K562 (cell line): ENCODE measurements at regions not wholly inside any gene's neighbourhood (a gene's known extent, or its start where the extent isn't known, plus 50 kb on each side); places are given as distances from the start of the nearest gene placed in this dataset.

Experiments
- ATAC-seq: fragments of 200-7000 bp; cut with Tn5 transposase; 3 replicates; pipeline ENCODE4 v1.9.1; 2020; ENCODE audit warnings: moderate library complexity
- BruUV-seq: library from RNA; stranded (reverse); fragments of 400-500 nt; replicated peaks from 2 replicates; lab custom pipeline; 2021; lab: Mats Ljungman, UMichigan
- CTCF ChIA-PET: fragments of 300-600 bp; formaldehyde crosslinking; extraction: SDS; loops from one replicate; lab custom pipeline; 2021; ENCODE audit warnings: low intra/inter-chr PET ratio; lab: Yijun Ruan, JAX
- POLR2A ChIA-PET: fragments of 300-600, 350-650 bp; sonication (Branson Sonifier 250); formaldehyde crosslinking; extraction: SDS; loops from one replicate; lab custom pipeline; 2021; ENCODE audit warnings: antibody characterized with exemption, inconsistent platforms; lab: Yijun Ruan, JAX
- DNase-seq, 4 experiments: peaks; one replicate each; pipeline versions ENCODE4 v3.0.0 to v3.0.0-alpha.2; 2011 to 2018; ENCODE audit warnings: low spot score in 3 of 4, mixed read lengths in 3 of 4; ENCODE audit errors: extremely low read depth in 1 of 4
- FAIRE-seq: peaks from 2 replicates; lab custom pipeline; 2011; peaks lifted over from hg19 to GRCh38; lab: Jason Lieb, UNC
- H2AFZ ChIP-seq: 2 replicates; pipeline ENCODE4 v1.6.0; 2011; ENCODE audit warnings: low read depth, low read length, control low read depth, inconsistent platforms
- H3K27ac ChIP-seq: fragments of 200-600 bp; 3 replicates; pipeline ENCODE4 v1.8.0; 2011; ENCODE audit warnings: low read depth, mild to moderate bottlenecking, control low read depth, inconsistent platforms, low read length, moderate library complexity, mixed read lengths; ENCODE audit errors: extremely low read depth
- H3K27me3 ChIP-seq, 2 experiments: fragments of 300-600 bp in 1 of 2; 2 replicates in 1 of 2; 3 replicates in 1 of 2; pipeline versions ENCODE4 v1.6.0 to v1.8.0; 2011; ENCODE audit warnings: inconsistent platforms in 2 of 2, low read length in 2 of 2, mild to moderate bottlenecking in 1 of 2, mixed read lengths in 1 of 2, moderate library complexity in 1 of 2; ENCODE audit not compliant: control insufficient read depth in 2 of 2, insufficient read depth in 2 of 2
- H3K36me3 ChIP-seq: fragments of 300-600 bp; 3 replicates; pipeline ENCODE4 v1.8.0; 2011; ENCODE audit warnings: mild to moderate bottlenecking, low read length, inconsistent platforms; ENCODE audit not compliant: control insufficient read depth, insufficient read depth
- H3K4me1 ChIP-seq, 2 experiments: fragments of 200-600 bp in 1 of 2; replicated peaks in 1 of 2; 2 replicates in 1 of 2; 3 replicates in 1 of 2; pipeline versions ENCODE4 v1.5.1 to v1.8.0; 2011; ENCODE audit warnings: inconsistent platforms in 2 of 2, low read length in 2 of 2, mild to moderate bottlenecking in 1 of 2, mixed read lengths in 1 of 2, moderate library complexity in 1 of 2; ENCODE audit not compliant: control insufficient read depth in 2 of 2, insufficient read depth in 2 of 2
- H3K4me2 ChIP-seq: 2 replicates; pipeline ENCODE4 v1.6.1; 2011; ENCODE audit warnings: low read length, control low read depth, inconsistent platforms, mixed read lengths; ENCODE audit not compliant: insufficient read depth
- H3K4me3 ChIP-seq: fragments of 200-600 bp; sonication (generic), shearing (Covaris generic); 2 replicates; pipeline ENCODE4 v1.5.1; 2016; ENCODE audit warnings: control low read depth, inconsistent platforms
- H3K79me2 ChIP-seq: fragments of 200-600 bp; 3 replicates; pipeline ENCODE4 v1.8.0; 2011; ENCODE audit warnings: low read length, inconsistent platforms; ENCODE audit not compliant: control insufficient read depth, insufficient read depth
- H3K9ac ChIP-seq, 2 experiments: 2 replicates each; pipeline versions ENCODE4 v1.6.0 to v1.6.1; 2011; ENCODE audit warnings: low read depth in 2 of 2, low read length in 2 of 2, control low read depth in 1 of 2, inconsistent platforms in 1 of 2, mild to moderate bottlenecking in 1 of 2, mixed read lengths in 1 of 2; ENCODE audit not compliant: insufficient read depth in 1 of 2
- H3K9me1 ChIP-seq: one replicate; pipeline ENCODE4 v1.6.0; 2011; ENCODE audit warnings: inconsistent platforms, mild to moderate bottlenecking, low read length, moderate library complexity; ENCODE audit not compliant: control insufficient read depth, insufficient read depth
- H3K9me3 ChIP-seq: replicated peaks from 2 replicates; pipeline ENCODE4 v1.5.1; 2011; ENCODE audit warnings: low read depth, low read length, inconsistent platforms; ENCODE audit not compliant: control insufficient read depth, insufficient read depth
- H4K20me1 ChIP-seq: replicated peaks from 2 replicates; pipeline ENCODE4 v1.6.1; 2011; ENCODE audit warnings: low read length, inconsistent platforms, mixed read lengths; ENCODE audit not compliant: control insufficient read depth, insufficient read depth
- HDAC6 ChIP-seq: IDR thresholded peaks from 2 replicates; pipeline ENCODE4 v1.6.1; 2012; ENCODE audit warnings: low read depth, mild to moderate bottlenecking, control low read depth, inconsistent platforms, low read length, moderate library complexity
- HNRNPLL ChIP-seq: fragments of 200-400 bp; formaldehyde crosslinking; IDR thresholded peaks from 2 replicates; pipeline ENCODE4 v1.6.1; 2017; ENCODE audit warnings: low read length, low read depth, mild to moderate bottlenecking; ENCODE audit not compliant: poor library complexity, severe bottlenecking
- NR1H2 ChIP-seq: sonication (generic); formaldehyde crosslinking; IDR thresholded peaks from 2 replicates; pipeline ENCODE4 v1.4.0; 2020; ENCODE audit warnings: mild to moderate bottlenecking, missing genetic modification reagents
- POLR2B ChIP-seq: fragments of 450-650 bp; IDR thresholded peaks from 2 replicates; pipeline ENCODE4 v1.6.1; 2018; ENCODE audit warnings: low read depth; ENCODE audit not compliant: partially characterized antibody
- SRSF3 ChIP-seq: fragments of 200-400 bp; formaldehyde crosslinking; IDR thresholded peaks from 2 replicates; pipeline ENCODE4 v1.6.1; 2016; ENCODE audit warnings: mild to moderate bottlenecking, low read length, moderate library complexity; ENCODE audit not compliant: insufficient read depth
- ZBTB1 ChIP-seq: sonication (generic); formaldehyde crosslinking; IDR thresholded peaks from 2 replicates; pipeline ENCODE4 v1.8.1; 2023; ENCODE audit warnings: missing genetic modification reagents, low read depth, mild to moderate bottlenecking, borderline replicate concordance
- WGBS: fragments of 100-300 bp; shearing (Covaris generic); methylation state at CpG from one replicate; pipeline ENCODE4 v1.1.6; 2016; ENCODE audit warnings: low coverage, mixed read lengths; ENCODE audit not compliant: insufficient coverage; ENCODE audit errors: missing lambda C conversion rate; 5-methylcytosine and 5-hydroxymethylcytosine counted together
- in situ Hi-C: fragments of 300-500 bp; cut with MboI; formaldehyde crosslinking; loops from 4 replicates; pipeline ENCODE4 v1.15.0; 2018; ENCODE audit warnings: inconsistent platforms, mixed read lengths
- intact Hi-C: fragments of 100-400 bp; cut with micrococcal nuclease; formaldehyde crosslinking; loops from 2 replicates; pipeline ENCODE4 v1.14.2; 2022
- TF ChIP-seq, protein P1 (sequence below): IDR thresholded peaks from 2 replicates; pipeline ENCODE4 v1.6.1; 2012; ENCODE audit warnings: low read depth, low read length, improper control_type of control experiment, borderline replicate concordance
- TF ChIP-seq, protein P2 (sequence below): fragments of 450-650 bp; IDR thresholded peaks from 2 replicates; pipeline ENCODE4 v1.6.1; 2018; ENCODE audit not compliant: partially characterized antibody

DNA sequence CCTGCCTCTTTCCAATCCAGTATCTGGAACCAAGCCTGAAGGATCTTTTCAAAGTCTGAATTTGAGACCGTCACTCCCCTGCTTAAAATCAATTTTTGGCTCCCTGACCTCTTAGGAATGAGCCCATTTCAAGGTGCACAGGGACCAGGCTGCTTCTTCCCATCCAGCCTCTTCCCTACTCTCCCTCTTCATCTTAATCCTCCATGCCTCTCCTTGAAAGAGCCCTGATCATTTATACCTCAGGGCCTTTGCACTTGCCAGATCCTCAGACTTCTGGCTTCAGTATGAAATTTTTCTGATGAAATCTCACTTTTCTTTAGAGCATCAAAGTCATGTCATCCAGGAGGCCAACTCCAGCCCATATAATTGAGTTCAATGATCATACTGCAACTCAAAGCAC is 399.5 kb upstream of the CELF2 start:
- no peak overlapping the region for H3K4me2 ChIP-seq
- H3K4me3 ChIP-seq = no peak overlapping the region
- no peak overlapping the region for H3K27ac ChIP-seq
- H3K4me1 ChIP-seq = no peaks in the 10 kb centered on the region
- no peaks in the 10 kb centered on the region for H3K9me1 ChIP-seq
- no peaks in the 10 kb centered on the region for H3K27me3 ChIP-seq
- 0% methylated on average over 1 of the region's 1 CpG for WGBS
- no peak overlapping the region for H2AFZ ChIP-seq
- no TSS peak for BruUV-seq
- no peak overlapping the region for H3K9ac ChIP-seq
- no peak for TF ChIP-seq ZBTB1 (CRISPR knock-in tag)
- TF ChIP-seq NR1H2 = no peak
- TF ChIP-seq HDAC6 = no peak
- FAIRE-seq = no peak
- no peak for ATAC-seq
- H4K20me1 ChIP-seq = no peaks in the 10 kb centered on the region
- no peak for DNase-seq
- no peaks in the 10 kb centered on the region for H3K9me3 ChIP-seq
- no peaks in the 10 kb centered on the region for H3K36me3 ChIP-seq
- H3K79me2 ChIP-seq = no peaks in the 10 kb centered on the region
- CTCF ChIA-PET = no interaction called here
- intact Hi-C loops (no loop called here), in situ Hi-C loops (no loop called here)
- POLR2A ChIA-PET = no interaction called here

DNA sequence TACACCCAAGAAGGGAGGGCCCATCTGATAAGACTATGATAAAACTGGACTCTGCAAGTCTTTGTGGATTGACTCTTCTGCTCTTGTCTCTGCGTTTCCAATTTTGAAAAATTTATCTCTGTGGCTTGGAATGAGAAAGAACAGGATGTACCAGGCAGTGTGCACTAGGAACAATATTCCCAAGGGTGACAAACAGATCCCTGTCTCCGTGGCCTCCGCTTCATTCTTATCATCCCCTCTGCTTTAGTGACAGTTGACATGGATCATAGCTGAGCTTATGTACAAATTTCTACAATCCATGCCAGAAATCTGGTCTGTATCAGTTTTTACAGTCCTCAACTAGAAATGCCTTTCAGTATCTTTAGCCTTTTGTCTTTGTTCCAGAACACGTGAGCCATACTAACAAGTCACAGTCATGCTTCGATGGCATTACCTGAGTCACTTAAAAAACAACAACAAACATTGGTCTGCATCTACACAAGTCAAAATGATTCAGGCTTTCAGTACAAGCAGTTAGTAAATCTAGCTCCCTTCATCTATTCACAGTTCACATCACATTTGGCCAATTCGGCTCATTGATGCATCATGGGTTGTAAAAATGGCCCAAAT is 393.6 kb upstream of the CELF2 start:
- FAIRE-seq (no peak), ATAC-seq (no peak), DNase-seq (no peak)
- WGBS = 1% methylated on average over 6 of the region's 6 CpGs
- H3K9me3 ChIP-seq = no peaks in the 10 kb centered on the region
- H3K79me2 ChIP-seq = no peaks in the 10 kb centered on the region
- H2AFZ ChIP-seq = no peak overlapping the region
- CTCF ChIA-PET = no interaction called here
- H3K27me3 ChIP-seq = no peaks in the 10 kb centered on the region
- intact Hi-C loops = no loop called here
- POLR2A ChIA-PET = no interaction called here
- no peaks in the 10 kb centered on the region for H4K20me1 ChIP-seq
- no peaks in the 10 kb centered on the region for H3K9me1 ChIP-seq
- no peaks in the 10 kb centered on the region for H3K4me1 ChIP-seq
- no peak overlapping the region for H3K4me2 ChIP-seq
- H3K4me3 ChIP-seq = no peak overlapping the region
- no peak overlapping the region for H3K27ac ChIP-seq
- in situ Hi-C loops = no loop called here
- no peaks in the 10 kb centered on the region for H3K36me3 ChIP-seq
- BruUV-seq = no TSS peak
- H3K9ac ChIP-seq = no peak overlapping the region
- TF ChIP-seq, protein P1, sequence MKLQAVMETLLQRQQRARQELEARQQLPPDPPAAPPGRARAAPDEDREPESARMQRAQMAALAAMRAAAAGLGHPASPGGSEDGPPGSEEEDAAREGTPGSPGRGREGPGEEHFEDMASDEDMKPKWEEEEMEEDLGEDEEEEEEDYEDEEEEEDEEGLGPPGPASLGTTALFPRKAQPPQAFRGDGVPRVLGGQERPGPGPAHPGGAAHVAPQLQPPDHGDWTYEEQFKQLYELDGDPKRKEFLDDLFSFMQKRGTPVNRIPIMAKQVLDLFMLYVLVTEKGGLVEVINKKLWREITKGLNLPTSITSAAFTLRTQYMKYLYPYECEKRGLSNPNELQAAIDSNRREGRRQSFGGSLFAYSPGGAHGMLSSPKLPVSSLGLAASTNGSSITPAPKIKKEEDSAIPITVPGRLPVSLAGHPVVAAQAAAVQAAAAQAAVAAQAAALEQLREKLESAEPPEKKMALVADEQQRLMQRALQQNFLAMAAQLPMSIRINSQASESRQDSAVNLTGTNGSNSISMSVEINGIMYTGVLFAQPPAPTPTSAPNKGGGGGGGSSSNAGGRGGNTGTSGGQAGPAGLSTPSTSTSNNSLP = no peak
- TF ChIP-seq POLR2B (no peak), HNRNPLL (no peak), SRSF3 (no peak)
- TF ChIP-seq, protein P2, sequence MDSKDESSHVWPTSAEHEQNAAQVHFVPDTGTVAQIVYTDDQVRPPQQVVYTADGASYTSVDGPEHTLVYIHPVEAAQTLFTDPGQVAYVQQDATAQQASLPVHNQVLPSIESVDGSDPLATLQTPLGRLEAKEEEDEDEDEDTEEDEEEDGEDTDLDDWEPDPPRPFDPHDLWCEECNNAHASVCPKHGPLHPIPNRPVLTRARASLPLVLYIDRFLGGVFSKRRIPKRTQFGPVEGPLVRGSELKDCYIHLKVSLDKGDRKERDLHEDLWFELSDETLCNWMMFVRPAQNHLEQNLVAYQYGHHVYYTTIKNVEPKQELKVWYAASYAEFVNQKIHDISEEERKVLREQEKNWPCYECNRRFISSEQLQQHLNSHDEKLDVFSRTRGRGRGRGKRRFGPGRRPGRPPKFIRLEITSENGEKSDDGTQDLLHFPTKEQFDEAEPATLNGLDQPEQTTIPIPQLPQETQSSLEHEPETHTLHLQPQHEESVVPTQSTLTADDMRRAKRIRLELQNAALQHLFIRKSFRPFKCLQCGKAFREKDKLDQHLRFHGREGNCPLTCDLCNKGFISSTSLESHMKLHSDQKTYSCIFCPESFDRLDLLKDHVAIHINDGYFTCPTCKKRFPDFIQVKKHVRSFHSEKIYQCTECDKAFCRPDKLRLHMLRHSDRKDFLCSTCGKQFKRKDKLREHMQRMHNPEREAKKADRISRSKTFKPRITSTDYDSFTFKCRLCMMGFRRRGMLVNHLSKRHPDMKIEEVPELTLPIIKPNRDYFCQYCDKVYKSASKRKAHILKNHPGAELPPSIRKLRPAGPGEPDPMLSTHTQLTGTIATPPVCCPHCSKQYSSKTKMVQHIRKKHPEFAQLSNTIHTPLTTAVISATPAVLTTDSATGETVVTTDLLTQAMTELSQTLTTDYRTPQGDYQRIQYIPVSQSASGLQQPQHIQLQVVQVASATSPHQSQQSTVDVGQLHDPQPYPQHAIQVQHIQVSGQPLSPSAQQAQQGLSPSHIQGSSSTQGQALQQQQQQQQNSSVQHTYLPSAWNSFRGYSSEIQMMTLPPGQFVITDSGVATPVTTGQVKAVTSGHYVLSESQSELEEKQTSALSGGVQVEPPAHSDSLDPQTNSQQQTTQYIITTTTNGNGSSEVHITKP = no peak
